ENCODE measurements at regions not wholly inside any gene's neighbourhood (a gene's known extent, or its start where the extent isn't known, plus 50 kb on each side); places are given as distances from the start of the nearest gene placed in this dataset.

DNA sequence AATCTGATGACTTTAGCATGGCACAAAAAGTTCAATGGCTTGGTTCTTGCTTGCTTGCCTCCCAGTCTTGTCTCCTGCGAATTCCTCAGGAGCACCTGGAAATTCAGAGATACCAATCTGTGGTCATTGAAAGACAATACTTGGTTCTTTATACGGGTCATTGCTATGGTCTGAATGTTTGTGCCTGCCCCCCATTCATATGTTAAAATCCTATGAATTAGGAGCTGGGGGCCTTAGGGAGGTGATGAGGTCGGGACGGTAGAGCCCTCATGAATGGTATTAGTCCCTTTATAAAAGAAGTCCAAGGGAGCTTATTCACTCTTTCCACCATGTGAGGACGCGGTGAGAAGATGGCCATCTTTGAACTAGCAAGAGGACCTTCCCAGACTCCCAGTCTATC, 721.8 kb downstream of the UTRN start:
- Histone ChIP-seq H3K9me3 (ENCODE audit: control insufficient read depth, insufficient read depth, low read length) (no peaks in the 10 kb centered on the region), H3K79me2 (ENCODE audit: control insufficient read depth, low read length) (no peaks in the 10 kb centered on the region), H3K36me3 (ENCODE audit: control insufficient read depth, low read length) (no peaks in the 10 kb centered on the region), H3K4me1 (ENCODE audit: control insufficient read depth, low read length) (no peaks in the 10 kb centered on the region), H3K27me3 (ENCODE audit: control insufficient read depth, low read length) (no peaks in the 10 kb centered on the region), H3K4me2 (ENCODE audit: low read length) (no peak overlapping the region), H4K20me1 (ENCODE audit: control insufficient read depth, insufficient read depth, low read depth, low read length) (no peaks in the 10 kb centered on the region), H3K9me2 (replicated peaks; ENCODE audit: control insufficient read depth, low read length) (no peaks in the 10 kb centered on the region), H3K27ac (ENCODE audit: low read depth, low read length) (no peak overlapping the region), H3F3A (ENCODE audit: control insufficient read depth, insufficient read depth) (no peaks in the 10 kb centered on the region), H3K4me3 (ENCODE audit: low read length) (no peak overlapping the region)
- TF ChIP-seq, protein P1, sequence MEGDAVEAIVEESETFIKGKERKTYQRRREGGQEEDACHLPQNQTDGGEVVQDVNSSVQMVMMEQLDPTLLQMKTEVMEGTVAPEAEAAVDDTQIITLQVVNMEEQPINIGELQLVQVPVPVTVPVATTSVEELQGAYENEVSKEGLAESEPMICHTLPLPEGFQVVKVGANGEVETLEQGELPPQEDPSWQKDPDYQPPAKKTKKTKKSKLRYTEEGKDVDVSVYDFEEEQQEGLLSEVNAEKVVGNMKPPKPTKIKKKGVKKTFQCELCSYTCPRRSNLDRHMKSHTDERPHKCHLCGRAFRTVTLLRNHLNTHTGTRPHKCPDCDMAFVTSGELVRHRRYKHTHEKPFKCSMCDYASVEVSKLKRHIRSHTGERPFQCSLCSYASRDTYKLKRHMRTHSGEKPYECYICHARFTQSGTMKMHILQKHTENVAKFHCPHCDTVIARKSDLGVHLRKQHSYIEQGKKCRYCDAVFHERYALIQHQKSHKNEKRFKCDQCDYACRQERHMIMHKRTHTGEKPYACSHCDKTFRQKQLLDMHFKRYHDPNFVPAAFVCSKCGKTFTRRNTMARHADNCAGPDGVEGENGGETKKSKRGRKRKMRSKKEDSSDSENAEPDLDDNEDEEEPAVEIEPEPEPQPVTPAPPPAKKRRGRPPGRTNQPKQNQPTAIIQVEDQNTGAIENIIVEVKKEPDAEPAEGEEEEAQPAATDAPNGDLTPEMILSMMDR (IDR thresholded peaks at IDR 0.05; ENCODE audit: low read depth, low read length, poor library complexity, severe bottlenecking) = no peak
- no peak for TF ChIP-seq EZH2phosphoT487 (IDR thresholded peaks at IDR 0.05; ENCODE audit: borderline replicate concordance, low read length)

DNA sequence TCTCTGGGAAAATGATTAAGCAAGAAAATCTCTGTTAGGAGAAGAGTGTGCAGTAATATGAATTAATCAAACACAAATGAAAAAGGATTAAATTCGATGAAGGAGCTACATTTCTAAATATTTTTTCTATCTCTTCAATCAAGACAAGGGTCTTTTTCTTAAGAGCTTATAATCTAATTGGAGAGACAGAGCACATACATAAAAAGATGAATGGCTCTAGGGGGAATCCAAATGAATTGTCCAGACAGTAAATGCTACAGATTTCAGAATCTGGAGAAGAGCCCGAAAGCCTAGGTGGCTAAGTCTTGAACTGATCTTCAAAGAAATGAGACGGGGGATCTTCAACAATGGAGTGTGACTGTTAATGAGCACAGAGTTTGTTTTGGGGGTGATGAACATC, 723.6 kb downstream of the UTRN start:
- Histone ChIP-seq H3K36me3 (ENCODE audit: control insufficient read depth, low read length) (no peaks in the 10 kb centered on the region), H3K9me3 (ENCODE audit: control insufficient read depth, insufficient read depth, low read length) (no peaks in the 10 kb centered on the region), H4K20me1 (ENCODE audit: control insufficient read depth, insufficient read depth, low read depth, low read length) (no peaks in the 10 kb centered on the region), H3K27me3 (ENCODE audit: control insufficient read depth, low read length) (no peaks in the 10 kb centered on the region), H3K79me2 (ENCODE audit: control insufficient read depth, low read length) (no peaks in the 10 kb centered on the region), H3K4me2 (ENCODE audit: low read length) (no peak overlapping the region), H3K4me1 (ENCODE audit: control insufficient read depth, low read length) (no peaks in the 10 kb centered on the region), H3K4me3 (ENCODE audit: low read length) (no peak overlapping the region), H3K27ac (ENCODE audit: low read depth, low read length) (no peak overlapping the region), H3F3A (ENCODE audit: control insufficient read depth, insufficient read depth) (no peaks in the 10 kb centered on the region), H3K9me2 (replicated peaks; ENCODE audit: control insufficient read depth, low read length) (no peaks in the 10 kb centered on the region)
- TF ChIP-seq EZH2phosphoT487 (IDR thresholded peaks at IDR 0.05; ENCODE audit: borderline replicate concordance, low read length) = no peak
- TF ChIP-seq, protein P1 (IDR thresholded peaks at IDR 0.05; ENCODE audit: low read depth, low read length, poor library complexity, severe bottlenecking) = no peak

DNA sequence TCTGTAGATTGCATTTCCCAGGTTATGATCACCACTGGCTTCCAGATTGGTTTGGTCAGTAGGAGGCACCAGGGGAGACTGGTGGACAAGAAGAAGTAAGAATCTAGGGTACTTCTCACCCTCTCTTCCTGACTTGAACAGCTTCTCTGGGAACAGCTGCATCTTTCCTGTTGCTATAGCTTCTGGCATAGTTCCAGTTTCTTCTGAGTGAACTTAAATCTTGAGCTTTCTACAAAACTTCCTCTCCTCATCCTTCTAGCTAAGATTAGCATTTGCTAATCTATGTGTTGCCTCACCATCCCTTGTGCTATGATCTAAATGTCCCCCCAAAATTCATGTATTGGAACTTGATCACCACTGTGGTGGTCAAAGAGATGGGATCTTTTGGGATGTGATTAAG, 724.6 kb downstream of the UTRN start:
- no peaks in the 10 kb centered on the region for H3K36me3 ChIP-seq (ENCODE audit: control insufficient read depth, low read length)
- H3K4me1 ChIP-seq (ENCODE audit: control insufficient read depth, low read length) = no peaks in the 10 kb centered on the region
- H3F3A ChIP-seq (ENCODE audit: control insufficient read depth, insufficient read depth) = no peaks in the 10 kb centered on the region
- H3K9me3 ChIP-seq (ENCODE audit: control insufficient read depth, insufficient read depth, low read length) = no peaks in the 10 kb centered on the region
- H3K79me2 ChIP-seq (ENCODE audit: control insufficient read depth, low read length) = no peaks in the 10 kb centered on the region
- no peaks in the 10 kb centered on the region for H3K9me2 ChIP-seq (replicated peaks; ENCODE audit: control insufficient read depth, low read length)
- H3K4me3 ChIP-seq (ENCODE audit: low read length) = no peak overlapping the region
- no peak overlapping the region for H3K27ac ChIP-seq (ENCODE audit: low read depth, low read length)
- no peaks in the 10 kb centered on the region for H3K27me3 ChIP-seq (ENCODE audit: control insufficient read depth, low read length)
- H4K20me1 ChIP-seq (ENCODE audit: control insufficient read depth, insufficient read depth, low read depth, low read length) = no peaks in the 10 kb centered on the region
- H3K4me2 ChIP-seq (ENCODE audit: low read length) = no peak overlapping the region
- no peak for TF ChIP-seq EZH2phosphoT487 (IDR thresholded peaks at IDR 0.05; ENCODE audit: borderline replicate concordance, low read length)
- TF ChIP-seq, protein P1 (IDR thresholded peaks at IDR 0.05; ENCODE audit: low read depth, low read length, poor library complexity, severe bottlenecking) = no peak
